BJ (cell line): ENCODE measurements at regions not wholly inside any gene's neighbourhood (a gene's known extent, or its start where the extent isn't known, plus 50 kb on each side); places are given as distances from the start of the nearest gene placed in this dataset.

Source experiments
- CTCF ChIA-PET: fragments of 350-600 bp; formaldehyde crosslinking; extraction: SDS; loops from one replicate; lab custom pipeline; 2021; ENCODE audit warnings: antibody characterized with exemption, inconsistent platforms; lab: Yijun Ruan, JAX
- POLR2A ChIA-PET: fragments of 300-600 bp; sonication (Branson Sonifier 250); formaldehyde crosslinking; extraction: SDS; loops from one replicate; lab custom pipeline; 2021; ENCODE audit warnings: antibody characterized with exemption; lab: Charles Lee
- DNase-seq: peaks from one replicate; pipeline ENCODE4 v3.0.0-alpha.2; 2011; ENCODE audit warnings: low read depth
- H3K27me3 ChIP-seq: 2 replicates; pipeline ENCODE4 v1.6.0; 2011; ENCODE audit warnings: low read length; ENCODE audit not compliant: control insufficient read depth, insufficient read depth
- H3K36me3 ChIP-seq: 2 replicates; pipeline ENCODE4 v1.5.1; 2011; ENCODE audit warnings: low read length; ENCODE audit not compliant: control insufficient read depth, insufficient read depth
- H3K4me3 ChIP-seq: 2 replicates; pipeline ENCODE4 v1.5.1; 2011; ENCODE audit warnings: low read depth, mild to moderate bottlenecking, control low read depth, low read length
- TF ChIP-seq, protein P1 (sequence below): IDR thresholded peaks from 2 replicates; pipeline ENCODE4 v1.5.1; 2011; ENCODE audit warnings: low read depth, mild to moderate bottlenecking, control low read depth, inconsistent platforms, low read length, moderate library complexity; ENCODE audit not compliant: insufficient read depth

DNA sequence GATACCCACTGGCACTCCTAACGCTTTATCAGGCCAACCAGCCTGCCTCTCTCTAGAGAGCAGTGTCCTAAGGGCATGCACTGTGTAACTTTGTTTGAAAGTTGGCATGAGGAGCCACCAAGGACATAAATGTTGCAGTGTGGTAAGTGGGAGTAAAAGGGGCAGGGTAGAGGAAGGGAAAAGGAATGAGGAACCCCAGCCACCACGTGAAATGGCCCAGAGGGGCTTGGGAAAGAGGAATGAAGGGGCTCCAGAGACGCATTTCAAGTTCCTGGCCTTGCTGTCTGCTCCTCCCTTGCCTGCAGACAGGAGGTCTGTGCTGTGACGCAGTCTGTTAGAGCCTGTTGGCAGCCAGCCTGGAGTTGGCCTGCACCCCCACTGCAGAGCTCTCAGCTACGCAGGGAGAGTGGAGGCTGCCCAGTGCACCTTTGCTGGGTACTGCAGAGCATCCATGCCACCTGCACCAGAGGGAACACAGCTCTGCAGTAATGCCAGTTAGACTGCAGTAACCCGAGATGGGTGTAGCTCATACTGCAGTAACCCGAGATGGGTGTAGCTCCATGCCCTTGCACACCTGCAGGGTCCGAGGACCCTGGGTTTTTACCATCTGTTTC lies 86.8 kb upstream of the SNAP25 start:
- TF ChIP-seq, protein P1, sequence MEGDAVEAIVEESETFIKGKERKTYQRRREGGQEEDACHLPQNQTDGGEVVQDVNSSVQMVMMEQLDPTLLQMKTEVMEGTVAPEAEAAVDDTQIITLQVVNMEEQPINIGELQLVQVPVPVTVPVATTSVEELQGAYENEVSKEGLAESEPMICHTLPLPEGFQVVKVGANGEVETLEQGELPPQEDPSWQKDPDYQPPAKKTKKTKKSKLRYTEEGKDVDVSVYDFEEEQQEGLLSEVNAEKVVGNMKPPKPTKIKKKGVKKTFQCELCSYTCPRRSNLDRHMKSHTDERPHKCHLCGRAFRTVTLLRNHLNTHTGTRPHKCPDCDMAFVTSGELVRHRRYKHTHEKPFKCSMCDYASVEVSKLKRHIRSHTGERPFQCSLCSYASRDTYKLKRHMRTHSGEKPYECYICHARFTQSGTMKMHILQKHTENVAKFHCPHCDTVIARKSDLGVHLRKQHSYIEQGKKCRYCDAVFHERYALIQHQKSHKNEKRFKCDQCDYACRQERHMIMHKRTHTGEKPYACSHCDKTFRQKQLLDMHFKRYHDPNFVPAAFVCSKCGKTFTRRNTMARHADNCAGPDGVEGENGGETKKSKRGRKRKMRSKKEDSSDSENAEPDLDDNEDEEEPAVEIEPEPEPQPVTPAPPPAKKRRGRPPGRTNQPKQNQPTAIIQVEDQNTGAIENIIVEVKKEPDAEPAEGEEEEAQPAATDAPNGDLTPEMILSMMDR: no peak
- DNase-seq: no peak
- ChIA-PET POLR2A (no interaction called here), CTCF (no interaction called here)
- Histone ChIP-seq H3K36me3 (no peaks in the 10 kb centered on the region), H3K27me3 (peaks cover under 1% of the 10 kb centered on the region), H3K4me3 (no peak overlapping the region)

DNA sequence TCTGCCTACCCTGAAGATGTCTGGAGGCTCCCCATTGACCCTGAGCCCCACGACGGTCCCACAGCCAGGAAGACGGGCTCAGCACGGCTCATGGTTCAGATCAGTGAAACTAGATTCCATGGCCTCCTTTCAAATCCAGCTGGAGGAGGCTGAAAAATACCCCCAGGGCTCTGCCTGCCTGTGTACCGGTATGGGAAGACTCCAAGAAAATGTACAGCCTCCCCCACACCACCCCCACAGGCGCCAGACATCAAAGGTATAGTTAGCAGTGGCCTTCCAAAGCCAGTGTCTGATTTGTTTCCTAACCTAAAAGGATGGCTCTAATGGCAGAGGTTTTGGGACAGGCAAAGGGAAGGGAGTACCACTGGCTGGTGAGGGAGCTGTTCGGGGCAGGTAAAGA lies 86.2 kb upstream of the SNAP25 start:
- Histone ChIP-seq H3K4me3 (no peak overlapping the region), H3K36me3 (no peaks in the 10 kb centered on the region), H3K27me3 (peaks cover 2% of the 10 kb centered on the region)
- CTCF ChIA-PET: interaction anchor here (1.0 kb wide), 1 partner anchor 23 kb away, joined by 3 read pairs; no protein-coding TSS in a partner anchor
- TF ChIP-seq, protein P1: no peak
- POLR2A ChIA-PET: no interaction called here
- no peak for DNase-seq

DNA sequence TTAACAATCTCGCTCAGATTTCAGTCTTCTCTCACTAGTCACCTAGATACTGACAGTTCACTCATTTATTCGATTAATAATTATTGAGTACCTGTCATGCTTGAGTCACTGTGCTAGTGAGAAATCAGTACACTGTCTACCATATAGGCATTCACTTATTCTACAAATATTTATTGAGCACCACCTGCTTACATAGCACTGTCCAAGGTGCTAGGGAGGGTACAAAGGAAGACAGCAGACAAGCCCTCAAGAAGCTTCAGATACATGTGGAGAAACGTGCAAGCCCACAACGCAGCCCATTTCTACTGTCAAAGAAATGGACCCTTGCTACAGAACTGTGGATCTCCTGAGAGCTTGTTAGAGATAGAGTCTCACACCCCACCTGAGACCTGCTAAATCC lies 85.1 kb upstream of the SNAP25 start:
- Histone ChIP-seq H3K36me3 (no peaks in the 10 kb centered on the region), H3K27me3 (peaks cover 2% of the 10 kb centered on the region), H3K4me3 (no peak overlapping the region)
- no peak for DNase-seq
- TF ChIP-seq, protein P1: no peak
- ChIA-PET CTCF (interaction anchor here (1.0 kb wide), 1 partner anchor 22 kb away, joined by 3 read pairs; no protein-coding TSS in a partner anchor), POLR2A (no interaction called here)

DNA sequence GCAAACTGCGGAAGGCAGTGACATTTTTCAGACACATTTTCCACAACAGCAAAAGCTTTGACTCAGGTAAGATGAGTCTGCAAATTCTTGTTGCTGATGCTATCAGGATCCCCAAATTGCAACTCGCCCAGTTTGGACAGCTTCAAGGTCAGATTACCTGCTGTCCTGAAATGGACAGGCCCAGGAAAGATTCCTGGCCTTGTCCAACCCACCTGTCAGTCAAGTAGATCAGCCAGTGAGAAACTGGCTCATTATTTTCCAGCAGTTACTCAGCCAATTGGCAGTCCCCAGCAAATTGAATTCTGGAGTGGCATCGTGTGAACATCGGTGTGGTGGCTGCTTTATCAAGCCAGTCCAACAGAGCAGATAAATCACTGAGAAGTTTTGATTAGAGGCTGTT lies 84.5 kb upstream of the SNAP25 start:
- CTCF ChIA-PET: no interaction called here
- Histone ChIP-seq H3K36me3 (no peaks in the 10 kb centered on the region), H3K27me3 (peaks cover 2% of the 10 kb centered on the region), H3K4me3 (no peak overlapping the region)
- no peak for DNase-seq
- POLR2A ChIA-PET: no interaction called here
- TF ChIP-seq, protein P1: no peak

DNA sequence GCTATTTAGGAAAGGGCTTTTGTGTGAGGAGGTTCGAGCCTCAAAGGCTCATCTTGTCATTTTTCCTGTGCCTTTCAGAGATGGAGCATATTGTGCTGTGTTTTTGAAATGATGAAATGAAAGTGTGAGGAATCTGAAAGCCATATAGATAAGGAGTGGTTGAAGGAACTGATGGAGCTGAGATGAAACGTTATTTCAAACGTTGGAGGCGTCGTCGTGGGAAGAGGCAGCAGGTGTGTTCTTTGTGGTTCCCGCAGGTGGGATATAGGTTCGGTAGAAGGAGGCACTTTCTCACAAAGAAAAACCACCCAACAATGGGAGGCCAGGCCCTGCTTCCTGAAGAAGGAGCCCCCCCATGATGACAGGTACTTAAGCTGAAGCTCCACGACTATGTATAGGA lies 83.2 kb upstream of the SNAP25 start:
- TF ChIP-seq, protein P1: no peak
- no peak overlapping the region for H3K4me3 ChIP-seq
- DNase-seq: no peak
- no peaks in the 10 kb centered on the region for H3K36me3 ChIP-seq
- ChIA-PET CTCF (no interaction called here), POLR2A (no interaction called here)
- peaks cover 2% of the 10 kb centered on the region; the same call in 1 of the 2 replicates for H3K27me3 ChIP-seq
